ENCODE measurements at regions not wholly inside any gene's neighbourhood (a gene's known extent, or its start where the extent isn't known, plus 50 kb on each side); places are given as distances from the start of the nearest gene placed in this dataset.
"Not testable (repeated sequence)": the region's sequence is repeated elsewhere in the genome, so short reads cannot be mapped to it uniquely, and the experiment has no call there.

DNA sequence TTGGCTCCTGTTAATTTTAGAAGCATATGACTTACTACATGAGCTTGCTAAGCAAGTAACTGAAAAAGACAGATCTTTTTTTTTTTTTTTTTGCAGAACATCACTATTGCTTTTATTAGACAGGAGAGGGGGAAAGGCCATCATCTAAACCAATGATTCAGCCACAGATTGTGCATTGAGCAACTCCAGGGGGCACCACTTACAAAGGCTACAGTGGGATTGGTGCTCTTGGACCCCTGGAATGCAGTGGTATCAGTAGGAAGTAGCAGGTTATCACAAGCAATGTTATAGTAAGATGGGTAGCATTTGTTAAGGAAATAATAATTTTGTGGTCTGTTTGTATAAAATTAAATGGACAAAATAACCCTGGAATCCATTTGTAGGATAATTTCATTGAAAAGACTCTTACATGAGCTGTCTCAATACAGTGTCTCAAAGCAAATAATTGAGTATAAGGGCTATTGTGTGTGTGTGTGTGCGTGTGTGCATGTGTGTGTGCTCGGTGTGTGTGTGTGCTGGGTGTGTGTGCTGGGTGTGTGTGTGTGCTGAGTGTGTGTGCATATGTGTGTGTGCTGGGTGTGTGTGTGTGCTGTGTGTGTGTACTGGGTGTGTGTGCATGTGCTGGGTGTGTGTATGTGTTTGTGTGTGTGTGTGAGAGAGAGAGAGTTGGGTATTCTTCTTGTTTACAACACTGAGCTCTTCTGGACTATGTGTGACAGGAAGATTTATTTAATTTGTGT lies 296.3 kb downstream of the PCDH7 start:
- no peak for DNase-seq (ENCODE audit: low spot score)

DNA sequence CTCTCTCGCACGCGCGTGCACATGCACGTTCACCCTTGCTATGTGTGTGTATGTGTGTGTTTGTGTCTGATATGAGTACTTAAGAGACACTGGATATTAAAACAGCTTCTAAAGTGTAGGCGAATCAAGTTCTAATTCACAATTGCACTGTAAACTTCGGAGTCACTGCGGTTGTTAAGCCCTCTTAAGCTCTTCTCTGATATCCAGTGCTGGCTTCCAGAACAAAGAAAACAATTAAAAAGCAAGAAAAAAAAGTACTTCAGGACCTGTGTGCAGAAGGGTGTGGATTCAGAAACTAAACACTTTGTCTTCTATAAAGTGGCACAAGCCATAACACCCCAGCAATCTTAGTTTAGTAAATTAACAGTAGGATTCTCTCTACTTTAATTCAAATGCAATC lies 300.2 kb downstream of the PCDH7 start:
- no peak for DNase-seq (ENCODE audit: low spot score)

DNA sequence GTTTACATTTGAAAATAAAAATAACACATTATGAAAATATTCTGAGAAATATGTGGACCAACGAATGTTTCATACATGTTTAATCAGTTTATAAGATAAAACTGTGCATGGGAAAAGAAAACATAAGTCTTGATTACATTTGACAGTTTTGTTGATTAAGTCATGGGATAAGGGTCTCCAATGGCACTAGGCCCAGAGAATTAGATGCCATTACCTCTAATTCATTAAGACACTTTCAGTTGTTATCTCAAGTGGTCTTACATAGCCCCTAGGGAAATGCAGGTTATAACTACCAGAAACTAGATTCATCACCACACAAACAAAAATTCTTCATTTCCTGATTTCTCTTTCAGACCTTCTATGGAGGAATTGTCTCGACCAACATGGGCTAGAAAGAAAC lies 300.8 kb downstream of the PCDH7 start:
- no peak for DNase-seq (ENCODE audit: low spot score)

DNA sequence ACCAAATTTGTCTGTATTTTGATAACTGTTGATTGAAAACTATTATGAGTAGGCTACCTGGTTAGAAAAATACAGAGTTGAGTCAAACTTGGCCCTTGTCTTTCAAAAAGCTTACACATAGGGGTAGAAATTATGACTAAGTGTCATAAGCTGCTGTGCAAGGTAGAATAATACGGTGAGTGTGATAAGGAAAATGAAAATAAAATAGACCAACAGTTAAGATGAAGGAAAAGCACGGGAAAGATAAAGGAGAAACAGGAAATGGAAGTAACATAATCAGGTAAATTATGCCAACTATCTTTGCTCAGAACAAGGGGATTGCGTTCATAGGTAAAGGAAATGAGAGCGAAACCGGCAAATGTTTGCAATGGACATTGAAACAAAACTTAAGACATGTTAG lies 302.5 kb downstream of the PCDH7 start:
- no peak for DNase-seq (ENCODE audit: low spot score)

DNA sequence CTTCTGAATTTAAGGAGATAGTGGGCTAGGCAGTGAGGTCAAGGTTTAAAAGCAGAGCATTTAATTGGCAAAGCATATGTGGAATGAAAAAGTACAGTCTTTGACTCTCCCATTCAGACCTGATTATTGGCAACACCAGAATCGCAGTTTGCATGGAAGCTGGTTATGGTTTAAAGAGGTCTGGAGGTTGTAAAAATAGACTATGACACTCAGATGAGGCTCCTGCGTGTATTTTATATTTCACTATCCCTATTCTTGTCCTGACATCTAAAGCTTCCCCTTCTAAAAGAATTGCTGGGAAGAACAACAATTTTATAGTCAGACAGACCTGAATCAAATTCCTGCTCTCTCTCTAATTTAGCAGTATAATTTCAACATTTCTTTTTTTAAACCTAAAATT lies 302.9 kb downstream of the PCDH7 start:
- no peak for DNase-seq (ENCODE audit: low spot score)

DNA sequence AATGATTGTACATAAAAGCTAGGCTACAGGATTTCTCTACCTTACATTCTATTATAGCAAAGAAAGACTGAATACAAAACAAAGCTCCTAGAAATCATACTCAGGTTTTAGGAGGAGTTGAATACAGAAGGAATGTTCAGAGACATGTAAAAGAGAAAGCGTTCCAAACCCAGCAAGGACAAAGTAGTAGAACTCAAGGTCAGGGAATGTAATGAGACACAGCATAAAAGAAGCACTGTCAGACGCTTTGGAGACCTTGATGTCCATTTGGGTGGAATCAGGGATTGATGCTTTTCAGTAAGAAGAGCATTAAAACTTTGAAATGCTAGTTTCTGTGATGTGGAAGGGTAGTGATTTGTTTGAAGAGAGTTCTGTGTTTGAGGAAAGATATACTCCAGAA lies 303.6 kb downstream of the PCDH7 start:
- no peak for DNase-seq (ENCODE audit: low spot score)

DNA sequence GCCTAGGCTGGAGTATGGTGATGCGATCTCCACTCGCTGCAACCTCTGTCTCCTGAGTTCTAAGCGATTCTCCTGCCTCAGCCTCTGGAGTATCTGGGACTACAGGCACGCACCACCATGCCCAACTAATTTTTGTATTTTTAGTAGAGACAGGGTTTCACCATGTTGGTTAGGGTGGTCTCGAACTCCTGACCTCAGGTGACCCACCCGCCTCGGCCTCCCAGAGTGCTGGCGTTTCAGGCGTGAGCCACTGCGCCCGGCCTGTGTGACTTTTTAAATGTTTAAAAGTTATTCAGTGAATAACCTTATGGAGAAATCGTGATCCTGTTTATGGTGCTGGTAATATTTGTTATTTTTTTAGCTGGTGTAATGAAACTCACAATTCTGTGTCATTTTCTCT lies 304.6 kb downstream of the PCDH7 start:
- DNase-seq (ENCODE audit: low spot score): not testable (repeated sequence)

DNA sequence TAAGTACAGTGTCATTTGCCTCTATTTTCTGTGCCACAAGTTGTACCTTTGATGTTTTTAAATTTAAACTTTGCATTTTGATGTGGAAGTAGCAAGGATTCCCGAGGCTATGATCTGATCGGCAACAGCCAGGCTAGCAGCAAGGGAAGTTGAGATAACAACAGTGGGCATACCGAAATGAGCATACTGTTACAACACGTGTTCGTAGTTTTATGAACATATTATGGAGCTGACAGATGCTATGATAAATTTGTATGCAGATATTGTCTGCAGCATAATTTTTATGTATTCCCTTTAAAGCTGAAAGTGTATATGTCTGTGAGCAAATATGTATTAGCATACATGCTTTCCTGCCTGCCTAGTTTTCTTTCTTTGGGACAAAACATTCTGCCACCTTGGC lies 306.1 kb downstream of the PCDH7 start:
- no peak for DNase-seq (ENCODE audit: low spot score)

DNA sequence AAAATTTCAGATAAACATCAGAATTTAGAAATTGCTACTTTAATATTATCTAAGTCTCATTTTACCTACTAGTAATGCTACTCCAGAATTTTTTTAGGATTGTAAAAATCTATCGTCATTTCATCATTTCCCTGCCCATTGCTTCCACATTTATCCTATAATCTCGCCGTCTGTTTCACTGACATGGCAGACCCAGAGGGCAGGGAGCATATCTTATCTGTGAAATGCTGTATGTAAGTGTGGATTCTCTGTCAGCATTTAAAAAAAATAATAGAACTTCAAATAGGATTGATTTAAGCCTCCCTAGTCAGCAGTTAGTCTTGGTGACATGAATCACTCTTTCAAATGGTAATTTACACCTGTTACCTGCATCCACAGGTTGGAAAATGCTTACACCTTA lies 314.4 kb downstream of the PCDH7 start:
- DNase-seq (ENCODE audit: low spot score): no peak

DNA sequence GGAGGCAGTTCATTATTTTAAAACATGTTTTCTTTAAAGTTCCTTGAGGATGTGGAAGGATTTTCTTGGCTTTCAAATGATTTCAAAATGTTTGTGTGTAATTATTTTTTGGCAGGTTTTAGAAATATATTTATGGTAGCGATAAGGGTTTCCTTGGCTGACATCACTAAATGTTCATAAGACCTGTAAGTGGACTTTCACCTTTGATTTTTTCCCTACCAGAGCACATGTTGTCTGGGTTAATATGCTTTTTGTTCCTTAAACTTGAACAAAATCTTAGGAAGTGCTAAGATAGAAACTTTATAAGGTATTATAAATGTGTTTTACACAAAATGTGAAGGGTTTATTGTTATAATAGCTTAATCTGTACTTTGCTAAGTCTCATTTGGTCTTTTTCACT lies 315.6 kb downstream of the PCDH7 start:
- no peak for DNase-seq (ENCODE audit: low spot score)

DNA sequence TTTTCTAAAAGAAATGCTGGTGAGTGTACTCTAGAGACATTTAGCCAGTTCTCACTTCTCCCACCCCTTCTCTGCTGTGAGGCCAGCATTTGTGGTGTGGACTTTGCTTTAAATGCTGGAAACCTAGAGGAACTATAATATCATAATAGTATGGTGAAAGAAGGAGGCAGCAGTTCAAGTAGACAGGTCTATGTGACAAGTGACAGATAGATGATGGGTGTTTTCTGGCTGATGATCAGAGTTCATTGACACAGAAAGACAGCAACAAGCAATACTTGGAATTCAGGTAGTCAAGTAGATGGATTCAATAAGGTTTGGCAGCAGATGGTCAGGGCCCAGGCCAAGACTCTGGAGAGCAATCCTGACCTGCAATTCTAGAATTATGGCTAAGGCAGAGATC lies 317.5 kb downstream of the PCDH7 start:
- DNase-seq (ENCODE audit: low spot score): no peak

DNA sequence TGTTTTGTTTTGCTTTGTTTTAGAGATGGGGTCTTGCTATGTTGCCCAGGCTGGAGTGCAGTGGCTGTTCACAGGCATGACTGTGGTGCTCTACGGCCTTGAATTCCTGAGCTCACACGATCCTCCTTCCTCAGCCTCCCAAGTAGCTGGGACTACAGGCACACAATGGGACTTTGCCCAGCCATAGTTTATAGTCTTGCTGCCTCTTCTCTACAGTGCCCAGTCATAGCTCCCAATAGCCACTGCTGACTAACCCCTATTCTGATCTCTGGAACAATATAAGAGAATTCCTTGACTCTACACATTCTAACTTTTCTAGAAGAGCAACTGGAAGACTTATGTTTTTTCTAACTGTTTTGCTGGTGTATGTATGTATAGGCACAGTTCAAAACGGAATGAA lies 319.2 kb downstream of the PCDH7 start:
- DNase-seq (ENCODE audit: low spot score): no peak

DNA sequence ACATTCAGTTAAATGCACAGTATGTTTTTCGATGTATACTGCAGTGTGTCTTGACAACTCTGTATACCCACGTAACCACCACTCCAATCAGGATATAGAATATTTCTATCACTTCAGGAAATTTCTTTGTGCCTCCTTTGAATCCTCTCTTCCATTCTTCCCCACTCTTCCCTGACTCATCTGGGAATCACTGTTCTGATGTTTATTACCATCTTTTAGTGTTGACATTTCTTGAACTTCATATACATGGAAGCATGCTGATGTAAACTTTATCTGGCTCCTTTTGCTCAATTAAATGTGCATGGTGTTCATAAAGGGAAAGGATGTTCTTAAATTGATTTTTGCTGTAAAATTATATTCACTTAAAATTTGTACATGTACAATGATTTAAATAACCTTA lies 319.9 kb downstream of the PCDH7 start:
- no peak for DNase-seq (ENCODE audit: low spot score)

DNA sequence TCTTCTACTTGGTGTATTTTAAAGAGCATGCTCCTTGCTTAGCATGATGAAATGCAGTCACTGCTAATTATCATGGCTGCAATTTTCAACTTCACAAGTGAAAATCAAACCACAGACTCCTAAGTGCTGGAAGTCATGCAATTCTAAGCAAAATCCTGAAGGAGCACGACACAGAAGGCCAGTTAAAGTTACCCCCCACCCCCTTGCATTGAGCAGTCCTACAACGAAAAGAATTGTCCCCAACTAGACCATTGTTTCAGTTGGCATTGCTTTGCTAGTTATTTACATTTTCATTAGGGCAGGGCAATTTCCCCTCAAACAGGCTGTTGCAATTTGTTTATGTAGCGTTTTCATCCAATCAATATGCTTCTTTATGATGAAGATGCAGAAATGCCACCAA lies 321.2 kb downstream of the PCDH7 start:
- DNase-seq (ENCODE audit: low spot score): no peak

DNA sequence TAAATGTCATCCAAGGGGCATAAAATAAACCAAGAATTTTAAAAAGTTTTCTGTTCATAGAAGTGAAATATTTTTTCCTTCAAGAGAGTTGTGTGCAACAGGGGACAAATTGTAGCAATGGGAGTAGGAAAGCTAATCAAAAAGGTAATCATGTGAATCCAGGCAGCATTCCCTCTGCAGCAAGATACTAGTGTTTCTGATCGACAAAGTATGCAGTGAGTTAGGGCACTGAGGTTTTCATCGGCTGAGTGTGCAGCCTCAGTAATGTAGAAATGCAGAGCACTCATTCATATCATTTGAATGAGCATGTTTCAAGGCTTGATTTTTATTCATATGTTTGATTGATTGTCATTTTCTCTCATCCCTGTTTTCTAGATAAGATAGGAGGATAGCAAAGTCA lies 321.7 kb downstream of the PCDH7 start:
- no peak for DNase-seq (ENCODE audit: low spot score)

DNA sequence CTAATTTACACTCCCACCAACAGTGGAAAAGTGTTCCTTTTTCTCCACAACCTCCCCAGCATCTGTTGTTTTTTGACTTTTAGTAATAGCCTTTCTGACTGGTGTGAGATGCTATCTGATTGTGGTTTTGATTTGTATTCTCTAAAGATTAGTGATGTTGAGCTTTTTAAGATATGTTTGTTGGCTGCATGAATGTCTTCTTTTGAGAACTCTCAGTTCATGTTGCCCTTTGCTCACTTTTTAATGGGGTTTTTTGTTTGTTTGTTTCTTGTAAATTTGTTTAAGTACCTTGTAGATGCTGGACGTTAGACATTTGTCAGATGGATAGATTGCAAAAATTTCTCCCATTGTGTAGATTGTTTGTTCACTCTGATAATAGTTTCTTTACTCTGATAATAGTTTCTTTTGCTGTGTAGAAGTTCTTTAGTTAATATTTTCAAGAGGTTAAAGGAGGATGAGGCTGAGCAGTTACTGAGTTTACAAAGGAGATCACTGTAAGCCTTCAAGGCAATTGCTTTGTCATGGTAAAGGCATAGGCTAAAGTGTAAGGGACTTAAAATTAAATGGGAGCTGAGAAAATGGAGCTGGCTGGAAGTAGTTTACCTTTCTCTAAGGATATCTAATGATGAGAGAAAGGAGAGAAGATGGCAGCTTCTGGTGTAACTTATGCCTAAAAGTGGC lies 323.4 kb downstream of the PCDH7 start:
- no peak for DNase-seq (ENCODE audit: low spot score)

DNA sequence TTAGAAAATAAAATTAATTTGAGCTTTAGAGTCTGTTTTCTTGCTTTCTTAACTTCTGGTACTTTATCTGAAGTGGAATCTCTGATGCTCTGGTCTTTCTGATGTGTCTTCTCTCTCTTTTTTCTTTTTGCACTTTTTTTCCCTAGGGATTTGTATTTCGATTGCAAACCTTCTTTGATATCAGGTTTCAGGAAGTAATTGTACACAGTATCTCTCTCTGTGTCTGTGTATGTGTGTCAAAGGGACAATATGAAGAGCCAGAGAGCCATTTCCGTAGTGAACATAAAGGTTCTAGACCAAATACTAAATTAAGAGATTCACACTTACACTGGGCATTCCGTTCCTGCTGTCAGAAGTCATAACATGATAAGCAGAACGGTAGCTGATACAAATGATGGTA lies 325.0 kb downstream of the PCDH7 start:
- DNase-seq (ENCODE audit: low spot score): no peak

DNA sequence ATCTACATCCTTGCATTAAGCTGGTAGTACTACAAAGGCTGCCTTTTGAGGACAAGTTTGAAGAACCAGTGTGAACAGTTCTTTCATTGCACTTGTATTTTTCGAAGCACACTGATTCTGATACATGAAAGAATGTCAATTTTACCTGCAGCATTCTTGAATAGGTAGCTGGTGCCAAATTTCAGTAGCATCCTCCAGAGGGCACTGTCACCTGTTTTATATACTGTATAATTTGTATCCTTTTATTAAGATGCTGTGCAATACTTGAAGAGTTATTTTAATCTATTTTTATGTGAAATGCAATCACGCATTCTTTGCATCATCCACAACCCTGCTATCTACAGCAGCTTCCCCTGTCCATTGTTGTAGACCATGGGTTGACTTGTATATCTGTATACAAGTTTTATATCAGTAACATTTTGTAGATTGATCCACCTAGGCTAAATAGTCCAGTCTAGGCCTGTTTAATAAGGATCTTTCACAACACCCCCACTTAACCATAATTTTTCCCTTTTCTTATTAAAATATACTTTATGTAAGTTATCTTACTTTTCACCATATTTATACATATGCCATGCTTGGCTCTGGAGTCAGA lies 325.7 kb downstream of the PCDH7 start:
- DNase-seq (ENCODE audit: low spot score): peak; percentile 23

DNA sequence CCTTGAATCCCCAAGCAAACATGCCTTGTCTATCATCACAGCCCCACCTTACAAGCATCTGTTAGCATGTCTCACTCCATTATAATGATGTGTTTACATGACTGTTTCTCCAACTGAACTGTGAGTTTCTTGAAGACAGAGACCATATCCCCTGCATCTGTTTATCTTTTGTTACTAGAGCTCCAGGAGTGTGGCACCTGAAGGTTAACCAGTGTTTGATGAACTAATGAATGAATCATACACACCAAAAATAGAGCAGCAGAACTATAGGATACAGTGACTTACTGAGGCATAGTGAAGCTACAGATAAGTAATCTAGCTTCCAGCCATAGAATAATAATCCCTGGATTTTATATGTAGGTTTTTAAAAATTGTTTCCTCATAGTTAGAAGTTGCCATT lies 331.0 kb downstream of the PCDH7 start:
- DNase-seq (ENCODE audit: low spot score): no peak

DNA sequence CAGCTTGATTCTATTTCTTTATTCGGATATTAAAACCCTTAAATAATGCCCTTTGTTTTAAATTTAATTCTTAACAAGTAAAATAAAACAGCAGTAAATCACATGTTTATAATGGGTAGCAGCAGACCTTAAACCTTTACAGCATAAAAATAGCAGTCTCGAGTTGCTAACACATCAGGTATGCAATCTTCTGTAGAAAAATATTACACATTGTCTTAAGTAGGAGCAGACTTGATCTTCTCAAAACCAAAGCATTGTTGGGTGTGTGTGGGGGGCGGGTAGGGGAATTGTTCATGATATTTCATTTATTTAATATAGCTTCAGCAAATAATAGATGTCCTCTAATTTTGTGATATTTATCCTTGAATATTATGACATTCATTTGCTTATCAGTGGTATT lies 331.4 kb downstream of the PCDH7 start:
- DNase-seq (ENCODE audit: low spot score): no peak

DNA sequence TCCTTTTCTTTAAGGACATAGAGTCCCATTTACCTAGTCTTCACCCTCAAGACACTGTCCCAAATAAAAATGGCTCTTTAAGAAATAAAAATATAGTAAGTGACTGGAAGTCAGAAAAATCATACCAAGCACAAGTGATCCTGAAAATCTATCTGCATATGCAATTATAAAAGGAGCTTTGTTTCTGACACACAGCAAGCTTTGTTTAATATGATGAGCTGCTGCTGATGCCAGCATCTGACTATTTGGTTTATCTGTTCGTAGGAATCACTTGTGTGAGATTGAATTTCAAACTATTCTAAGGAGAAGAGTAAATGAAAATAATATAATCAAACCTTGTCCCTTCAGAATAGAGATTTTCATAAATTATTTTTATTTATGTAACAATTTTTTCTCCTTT lies 332.4 kb downstream of the PCDH7 start:
- DNase-seq (ENCODE audit: low spot score): no peak

DNA sequence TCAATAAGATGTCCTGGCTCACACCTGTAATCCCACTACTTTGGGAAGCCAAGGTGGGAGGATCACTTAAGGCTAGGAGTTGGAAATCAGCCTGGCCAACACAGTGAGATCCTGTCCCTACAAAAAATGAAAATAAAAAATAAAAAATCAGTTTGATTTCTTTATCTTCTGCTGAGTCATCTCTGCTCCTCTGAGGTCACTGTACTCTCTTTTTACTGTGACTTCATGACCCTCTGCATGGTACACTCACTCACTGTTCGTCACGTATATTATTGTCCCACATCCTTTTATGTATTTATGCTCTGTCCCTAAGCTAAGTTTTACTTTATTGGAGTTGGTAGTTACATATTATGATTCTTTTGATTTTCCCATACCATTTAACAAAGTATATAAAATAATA lies 333.3 kb downstream of the PCDH7 start:
- DNase-seq (ENCODE audit: low spot score): no peak

DNA sequence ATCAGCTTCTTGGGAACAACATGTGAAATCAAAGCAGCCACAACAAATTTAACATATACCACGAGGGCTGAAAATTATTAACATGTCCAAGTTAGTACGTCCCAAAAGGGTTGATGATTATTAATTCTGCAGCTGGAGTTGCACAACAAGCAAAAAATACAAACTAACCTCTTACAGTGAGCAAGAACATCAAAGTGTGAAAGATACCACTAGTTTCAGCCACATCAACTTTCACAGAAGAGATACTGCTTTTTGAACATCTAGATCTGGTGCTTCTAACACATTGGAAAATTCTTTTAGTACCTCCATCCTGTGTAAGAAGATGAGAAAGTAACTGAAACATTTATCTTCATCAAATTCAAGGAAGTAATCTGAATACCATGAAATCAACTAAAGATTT lies 334.1 kb downstream of the PCDH7 start:
- DNase-seq (ENCODE audit: low spot score): no peak

DNA sequence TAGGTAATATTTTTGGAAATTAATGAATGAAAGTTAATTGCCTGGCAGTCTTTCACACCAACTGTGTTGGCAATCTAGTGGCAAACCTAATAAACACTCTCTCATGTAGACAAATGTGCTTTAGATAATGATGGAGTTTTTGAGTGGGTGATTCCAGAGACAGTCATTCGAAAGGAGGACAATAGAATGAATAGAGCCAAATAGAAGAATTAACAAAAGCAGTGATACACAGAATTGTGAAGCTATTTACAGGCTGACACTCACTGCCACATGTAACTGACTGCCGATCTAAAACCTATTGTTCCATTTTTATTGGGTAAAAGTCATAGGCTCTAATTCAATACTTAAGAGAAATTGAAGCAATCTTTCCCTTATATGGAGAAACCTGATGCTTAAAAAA lies 338.5 kb downstream of the PCDH7 start:
- DNase-seq (ENCODE audit: low spot score): no peak

Data from mucosa of gallbladder (tissue), 1 donor.